GM20000 (cell line): ENCODE measurements at regions not wholly inside any gene's neighbourhood (a gene's known extent, or its start where the extent isn't known, plus 50 kb on each side); places are given as distances from the start of the nearest gene placed in this dataset.

Source experiments
- DNase-seq: peaks from one replicate; pipeline ENCODE4 v3.0.0; 2012; ENCODE audit warnings: low spot score
- TF ChIP-seq, protein P1 (sequence below): IDR thresholded peaks from 2 replicates; pipeline ENCODE4 v1.5.1; 2012; ENCODE audit warnings: mild to moderate bottlenecking, control low read depth; ENCODE audit errors: extremely low read depth, missing control alignments

- DNase-seq: no peak
- TF ChIP-seq, protein P1, sequence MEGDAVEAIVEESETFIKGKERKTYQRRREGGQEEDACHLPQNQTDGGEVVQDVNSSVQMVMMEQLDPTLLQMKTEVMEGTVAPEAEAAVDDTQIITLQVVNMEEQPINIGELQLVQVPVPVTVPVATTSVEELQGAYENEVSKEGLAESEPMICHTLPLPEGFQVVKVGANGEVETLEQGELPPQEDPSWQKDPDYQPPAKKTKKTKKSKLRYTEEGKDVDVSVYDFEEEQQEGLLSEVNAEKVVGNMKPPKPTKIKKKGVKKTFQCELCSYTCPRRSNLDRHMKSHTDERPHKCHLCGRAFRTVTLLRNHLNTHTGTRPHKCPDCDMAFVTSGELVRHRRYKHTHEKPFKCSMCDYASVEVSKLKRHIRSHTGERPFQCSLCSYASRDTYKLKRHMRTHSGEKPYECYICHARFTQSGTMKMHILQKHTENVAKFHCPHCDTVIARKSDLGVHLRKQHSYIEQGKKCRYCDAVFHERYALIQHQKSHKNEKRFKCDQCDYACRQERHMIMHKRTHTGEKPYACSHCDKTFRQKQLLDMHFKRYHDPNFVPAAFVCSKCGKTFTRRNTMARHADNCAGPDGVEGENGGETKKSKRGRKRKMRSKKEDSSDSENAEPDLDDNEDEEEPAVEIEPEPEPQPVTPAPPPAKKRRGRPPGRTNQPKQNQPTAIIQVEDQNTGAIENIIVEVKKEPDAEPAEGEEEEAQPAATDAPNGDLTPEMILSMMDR: no peak
These were observed 76.2 kb downstream of the POLR2M start for GRCh38 chr15:57782731-57783130.

- no peak for DNase-seq
- TF ChIP-seq, protein P1: no peak
These were observed 77.6 kb downstream of the POLR2M start for GRCh38 chr15:57784081-57784511.

- TF ChIP-seq, protein P1: no peak
- DNase-seq: no peak
These were observed 78.5 kb downstream of the POLR2M start for GRCh38 chr15:57785039-57785438.

GRCh38 chr15:57785959-57786358 lies 79.4 kb downstream of the POLR2M start:
- TF ChIP-seq, protein P1: no peak
- no peak for DNase-seq

DNA sequence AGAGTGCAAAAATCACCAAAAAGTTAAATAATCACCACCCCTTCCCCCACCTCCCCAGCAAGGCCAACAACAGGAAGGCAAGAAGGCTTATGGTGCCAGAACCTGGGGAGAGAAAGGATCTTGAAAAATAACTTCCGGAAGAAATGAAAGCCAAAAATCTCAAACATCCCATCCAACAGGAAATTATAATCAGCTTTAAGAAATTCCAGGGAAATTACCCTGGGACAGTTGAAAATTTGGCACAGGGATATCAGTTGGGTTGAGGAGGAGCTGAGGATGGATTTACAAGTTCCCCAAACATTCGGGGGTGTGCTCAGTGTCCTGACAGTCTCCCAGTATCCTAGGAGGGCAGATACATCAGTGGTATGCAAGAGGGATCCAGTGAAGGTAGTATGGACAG lies 82.7 kb downstream of the POLR2M start:
- no peak for DNase-seq
- TF ChIP-seq, protein P1: no peak

DNA sequence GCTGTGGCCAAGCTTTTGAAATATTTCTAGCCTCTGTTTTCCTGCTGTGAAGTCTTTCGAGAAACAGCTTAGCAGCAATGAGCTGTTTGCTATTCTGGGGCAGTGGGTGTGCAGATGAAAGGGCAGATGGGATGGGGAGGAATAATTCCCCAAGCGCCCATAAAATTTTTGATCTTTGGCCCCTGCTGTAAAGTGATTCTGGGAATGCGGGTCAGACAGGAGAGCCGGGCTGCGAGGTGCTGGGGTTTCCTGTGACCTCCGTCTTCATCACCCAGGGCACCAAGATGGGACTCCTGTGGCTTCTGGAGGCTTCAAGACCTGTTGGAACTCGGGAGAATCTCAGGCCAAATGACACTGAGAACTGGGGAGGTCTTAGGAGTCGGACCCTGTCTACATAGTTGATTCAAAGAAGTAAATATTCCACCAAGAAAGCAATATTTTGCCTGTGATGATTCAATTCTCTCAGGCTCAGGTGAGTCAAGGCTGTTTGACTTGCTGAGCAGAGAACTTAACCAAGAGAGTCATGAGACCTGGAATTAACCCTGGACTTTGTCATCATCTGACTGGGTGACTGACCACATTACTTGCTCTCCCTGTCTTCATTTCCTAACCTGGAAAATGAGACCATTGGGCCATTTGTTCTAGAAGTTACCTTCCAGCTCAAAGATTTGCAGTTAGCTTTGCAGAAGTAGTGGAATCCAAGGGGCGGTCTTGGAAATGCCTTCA lies 86.4 kb downstream of the POLR2M start:
- DNase-seq: no peak
- TF ChIP-seq, protein P1: no peak

DNA sequence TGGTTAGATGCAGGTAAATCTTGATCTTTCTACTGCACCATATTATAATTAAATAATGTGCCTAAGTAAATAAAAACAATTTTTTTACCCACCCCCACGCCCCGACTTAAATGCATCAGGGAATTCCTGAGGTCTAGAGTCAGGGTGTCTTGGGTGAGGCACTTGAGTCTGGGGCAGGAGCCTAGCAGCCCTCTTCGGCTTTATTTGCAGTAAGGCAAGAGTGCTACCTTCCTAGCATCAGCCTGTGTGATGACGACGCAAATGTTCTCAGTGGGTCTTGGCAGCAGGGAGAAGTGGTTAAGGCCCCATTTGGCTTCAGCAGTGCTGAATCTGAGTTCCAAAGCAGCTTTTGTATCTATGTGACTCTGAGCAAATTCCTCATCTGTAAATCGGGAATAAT lies 88.7 kb downstream of the POLR2M start:
- DNase-seq: no peak
- TF ChIP-seq, protein P1: no peak
